ENCODE measurements at regions not wholly inside any gene's neighbourhood (a gene's known extent, or its start where the extent isn't known, plus 50 kb on each side); places are given as distances from the start of the nearest gene placed in this dataset.
"Not testable (repeated sequence)": the region's sequence is repeated elsewhere in the genome, so short reads cannot be mapped to it uniquely, and the experiment has no call there.

DNA sequence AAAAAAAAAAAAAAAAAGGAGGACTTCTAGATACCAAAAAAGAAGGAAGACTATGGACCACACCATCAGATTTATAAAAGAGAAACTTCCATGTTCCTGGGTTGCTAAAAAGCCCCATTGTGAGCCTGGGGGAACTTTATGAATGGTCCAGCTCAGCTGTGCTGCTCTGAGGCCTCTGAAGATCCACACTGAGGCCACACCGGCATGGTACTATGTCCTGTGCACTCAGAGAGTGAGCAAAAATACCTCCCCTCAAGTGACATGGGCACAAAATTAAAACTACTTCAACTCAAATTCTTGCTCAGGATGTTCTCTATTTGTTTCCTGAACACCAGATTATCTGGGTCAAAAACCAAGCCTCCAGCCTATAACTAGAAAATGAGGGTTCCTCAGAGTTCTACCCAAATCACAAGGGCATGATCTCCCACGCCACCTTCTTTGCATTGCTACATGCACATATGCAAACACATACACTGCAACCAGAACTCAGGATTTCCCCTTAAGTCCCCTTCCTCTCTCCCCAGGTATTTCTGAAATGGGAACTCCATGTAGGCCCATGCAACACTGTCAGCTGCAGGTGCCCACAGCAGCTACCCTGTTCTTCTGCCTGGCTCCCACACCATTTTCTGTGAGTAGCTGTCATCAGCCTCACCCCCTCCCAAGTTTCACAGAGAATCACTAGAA, 94.4 kb downstream of the SH3GLB1 start:
- DNase-seq (ENCODE audit: low spot score), result no peak
- TF ChIP-seq, protein P1, sequence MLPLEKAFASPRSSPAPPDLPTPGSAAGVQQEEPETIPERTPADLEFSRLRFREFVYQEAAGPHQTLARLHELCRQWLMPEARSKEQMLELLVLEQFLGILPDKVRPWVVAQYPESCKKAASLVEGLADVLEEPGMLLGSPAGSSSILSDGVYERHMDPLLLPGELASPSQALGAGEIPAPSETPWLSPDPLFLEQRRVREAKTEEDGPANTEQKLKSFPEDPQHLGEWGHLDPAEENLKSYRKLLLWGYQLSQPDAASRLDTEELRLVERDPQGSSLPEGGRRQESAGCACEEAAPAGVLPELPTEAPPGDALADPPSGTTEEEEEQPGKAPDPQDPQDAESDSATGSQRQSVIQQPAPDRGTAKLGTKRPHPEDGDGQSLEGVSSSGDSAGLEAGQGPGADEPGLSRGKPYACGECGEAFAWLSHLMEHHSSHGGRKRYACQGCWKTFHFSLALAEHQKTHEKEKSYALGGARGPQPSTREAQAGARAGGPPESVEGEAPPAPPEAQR (CRISPR knock-in tag; IDR thresholded peaks at IDR 0.05), result no peak
- TF ChIP-seq MYBL2 (CRISPR knock-in tag; IDR thresholded peaks at IDR 0.05), result no peak
- no peak for TF ChIP-seq SOX15 (CRISPR knock-in tag; IDR thresholded peaks at IDR 0.05)
- no peak for TF ChIP-seq ATF1 (CRISPR knock-in tag; IDR thresholded peaks at IDR 0.05)
- TF ChIP-seq ETV6 (CRISPR knock-in tag; IDR thresholded peaks at IDR 0.05), result no peak
- no peak for TF ChIP-seq PREB (CRISPR knock-in tag; IDR thresholded peaks at IDR 0.05; ENCODE audit: borderline replicate concordance)
- no peak for TF ChIP-seq ZNF512 (CRISPR knock-in tag; IDR thresholded peaks at IDR 0.05; ENCODE audit: borderline replicate concordance)
- TF ChIP-seq, protein P2, sequence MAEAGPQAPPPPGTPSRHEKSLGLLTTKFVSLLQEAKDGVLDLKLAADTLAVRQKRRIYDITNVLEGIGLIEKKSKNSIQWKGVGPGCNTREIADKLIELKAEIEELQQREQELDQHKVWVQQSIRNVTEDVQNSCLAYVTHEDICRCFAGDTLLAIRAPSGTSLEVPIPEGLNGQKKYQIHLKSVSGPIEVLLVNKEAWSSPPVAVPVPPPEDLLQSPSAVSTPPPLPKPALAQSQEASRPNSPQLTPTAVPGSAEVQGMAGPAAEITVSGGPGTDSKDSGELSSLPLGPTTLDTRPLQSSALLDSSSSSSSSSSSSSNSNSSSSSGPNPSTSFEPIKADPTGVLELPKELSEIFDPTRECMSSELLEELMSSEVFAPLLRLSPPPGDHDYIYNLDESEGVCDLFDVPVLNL (CRISPR knock-in tag; IDR thresholded peaks at IDR 0.05; ENCODE audit: borderline replicate concordance, low read depth), result no peak
- no peak for TF ChIP-seq NR2C2 (CRISPR knock-in tag; IDR thresholded peaks at IDR 0.05)
- no peak for TF ChIP-seq ELF4 (CRISPR knock-in tag; IDR thresholded peaks at IDR 0.05; ENCODE audit: low read depth)
- no peak for TF ChIP-seq SMAD4 (CRISPR knock-in tag; IDR thresholded peaks at IDR 0.05)
- no peak for TF ChIP-seq CTCF (IDR thresholded peaks at IDR 0.05)
- no peak for TF ChIP-seq CBFB (CRISPR knock-in tag; IDR thresholded peaks at IDR 0.05; ENCODE audit: low read depth)
- TF ChIP-seq JUN (CRISPR knock-in tag; IDR thresholded peaks at IDR 0.05), result no peak
- no peak for TF ChIP-seq TEAD4 (CRISPR knock-in tag; IDR thresholded peaks at IDR 0.05)
- no peak for TF ChIP-seq RELA (CRISPR knock-in tag; IDR thresholded peaks at IDR 0.05; ENCODE audit: borderline replicate concordance)
- Mint-ChIP-seq H3K9me3 (peaks cover 19% of the 10 kb centered on the region), H3K4me1 (no peaks in the 10 kb centered on the region), H3K27ac (no peak overlapping the region), H3K36me3 (peaks cover 4% of the 10 kb centered on the region; the same call in 1 of the 2 replicates), H3K27me3 (ENCODE audit: low read depth) (no peaks in the 10 kb centered on the region), H3K4me3 (no peak overlapping the region)
- ChIA-PET CTCF (interaction anchor here (0.8 kb wide), 1 partner anchor 35 kb away, joined by 3 read pairs; no protein-coding TSS in a partner anchor), POLR2A (no interaction called here)
- ATAC-seq, result no peak

- H3K4me1 Mint-ChIP-seq; CTCF ChIA-PET; H3K27ac Mint-ChIP-seq; H3K4me3 Mint-ChIP-seq; DNase-seq (ENCODE audit: low spot score); H3K27me3 Mint-ChIP-seq (ENCODE audit: low read depth); POLR2A ChIA-PET; ATAC-seq; H3K36me3 Mint-ChIP-seq: not testable (repeated sequence)
- H3K9me3 Mint-ChIP-seq, result peaks cover 26% of the 10 kb centered on the region
These were observed 99.3 kb downstream of the SH3GLB1 start for GRCh38 chr1:86803641-86804040.
